ENCODE measurements at regions not wholly inside any gene's neighbourhood (a gene's known extent, or its start where the extent isn't known, plus 50 kb on each side); places are given as distances from the start of the nearest gene placed in this dataset.

GRCh38 chr17:77778636-77779489 lies 179.6 kb upstream of the TNRC6C start:
- Histone ChIP-seq H3K4me3 (no peak overlapping the region), H3K4me1 (ENCODE audit: insufficient read depth) (peaks cover 6% of the 10 kb centered on the region), H3K27me3 (no peaks in the 10 kb centered on the region), H3K36me3 (no peaks in the 10 kb centered on the region), H3K9me3 (no peaks in the 10 kb centered on the region), H3K27ac (no peak overlapping the region)
- intact Hi-C loops (cut with DNase I) = no loop called here
- DNase-seq = peak in 3 of 5 donors; percentile 24 to 44 (median 25)
- TF ChIP-seq CTCF (IDR thresholded peaks at IDR 0.05) (no peak), POLR2A (IDR thresholded peaks at IDR 0.05) (no peak), EP300 (IDR thresholded peaks at IDR 0.05) (no peak)
- WGBS, 3 donors = 60 to 82% (median 66%) methylated on average over 16 of the region's 16 CpGs

- Histone ChIP-seq H3K4me3 (no peak overlapping the region), H3K9me3 (no peaks in the 10 kb centered on the region), H3K36me3 (no peaks in the 10 kb centered on the region), H3K4me1 (ENCODE audit: insufficient read depth) (peaks cover 6% of the 10 kb centered on the region), H3K27ac (no peak overlapping the region), H3K27me3 (no peaks in the 10 kb centered on the region)
- 16 to 33% (median 22%) methylated on average over 22 of the region's 22 CpGs for WGBS, 3 donors
- no peak for TF ChIP-seq EP300 (IDR thresholded peaks at IDR 0.05)
- TF ChIP-seq CTCF (IDR thresholded peaks at IDR 0.05) = no peak
- TF ChIP-seq POLR2A (IDR thresholded peaks at IDR 0.05) = no peak
- DNase-seq = peak in 2 of 5 donors; percentile 33 to 40
- intact Hi-C loops (cut with DNase I) = no loop called here
These were observed 178.6 kb upstream of the TNRC6C start for GRCh38 chr17:77779711-77780539.

DNA sequence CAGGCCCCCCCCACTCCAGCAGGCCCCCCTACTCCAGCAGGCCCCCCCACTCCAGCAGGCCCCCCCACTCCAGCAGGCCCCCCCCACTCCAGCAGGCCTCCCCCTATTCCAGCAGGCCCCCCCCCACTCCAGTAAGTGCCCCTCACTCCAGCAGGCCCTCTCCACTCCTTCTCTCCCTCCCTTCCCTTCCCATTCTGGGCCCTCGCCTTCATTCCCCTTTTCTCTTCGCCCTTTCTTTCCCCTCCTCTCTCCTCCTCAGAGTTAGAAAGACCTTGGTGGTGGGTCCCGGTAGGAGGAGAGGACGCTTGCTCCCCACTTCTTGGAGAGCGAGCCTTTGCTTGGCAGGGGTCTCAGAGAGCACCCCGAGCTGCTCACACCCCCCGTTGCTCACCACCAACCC lies 177.0 kb upstream of the TNRC6C start:
- Histone ChIP-seq H3K27me3 (no peaks in the 10 kb centered on the region), H3K4me1 (ENCODE audit: insufficient read depth) (peaks cover 6% of the 10 kb centered on the region), H3K27ac (no peak overlapping the region), H3K36me3 (no peaks in the 10 kb centered on the region), H3K9me3 (no peaks in the 10 kb centered on the region), H3K4me3 (no peak overlapping the region)
- 66 to 81% (median 71%) methylated on average over 5 to 7 of the region's 7 CpGs for WGBS, 3 donors
- no peak for TF ChIP-seq CTCF (IDR thresholded peaks at IDR 0.05)
- no peak for TF ChIP-seq POLR2A (IDR thresholded peaks at IDR 0.05)
- TF ChIP-seq EP300 (IDR thresholded peaks at IDR 0.05) = no peak
- no peak for DNase-seq
- intact Hi-C loops (cut with DNase I) = no loop called here

- no peak for DNase-seq
- 69 to 79% (median 76%) methylated on average over 10 of the region's 10 CpGs for WGBS, 3 donors
- Histone ChIP-seq H3K4me3 (no peak overlapping the region), H3K27me3 (no peaks in the 10 kb centered on the region), H3K9me3 (no peaks in the 10 kb centered on the region), H3K36me3 (no peaks in the 10 kb centered on the region), H3K4me1 (ENCODE audit: insufficient read depth) (peaks cover 6% of the 10 kb centered on the region), H3K27ac (no peak overlapping the region)
- TF ChIP-seq EP300 (IDR thresholded peaks at IDR 0.05) = no peak
- TF ChIP-seq CTCF (IDR thresholded peaks at IDR 0.05) = no peak
- intact Hi-C loops (cut with DNase I) = no loop called here
These were observed 176.3 kb upstream of the TNRC6C start for GRCh38 chr17:77782201-77782600.
